ENCODE measurements at regions not wholly inside any gene's neighbourhood (a gene's known extent, or its start where the extent isn't known, plus 50 kb on each side); places are given as distances from the start of the nearest gene placed in this dataset.
"Not testable (repeated sequence)": the region's sequence is repeated elsewhere in the genome, so short reads cannot be mapped to it uniquely, and the experiment has no call there.

- Mint-ChIP-seq H3K4me3 (no peak overlapping the region), H3K4me1 (no peaks in the 10 kb centered on the region), H3K27ac (no peak overlapping the region), H3K27me3 (no peaks in the 10 kb centered on the region), H3K36me3 (ENCODE audit: low read depth) (no peaks in the 10 kb centered on the region)
- no peak for ATAC-seq
- DNase-seq = no peak
- H3K9me3 ChIP-seq (ENCODE audit: control insufficient read depth, low read length, poor library complexity, severe bottlenecking) = no peaks in the 10 kb centered on the region
Observed at GRCh38 chr16:65808790-65809189, 557.7 kb upstream of the CDH5 start.

DNA sequence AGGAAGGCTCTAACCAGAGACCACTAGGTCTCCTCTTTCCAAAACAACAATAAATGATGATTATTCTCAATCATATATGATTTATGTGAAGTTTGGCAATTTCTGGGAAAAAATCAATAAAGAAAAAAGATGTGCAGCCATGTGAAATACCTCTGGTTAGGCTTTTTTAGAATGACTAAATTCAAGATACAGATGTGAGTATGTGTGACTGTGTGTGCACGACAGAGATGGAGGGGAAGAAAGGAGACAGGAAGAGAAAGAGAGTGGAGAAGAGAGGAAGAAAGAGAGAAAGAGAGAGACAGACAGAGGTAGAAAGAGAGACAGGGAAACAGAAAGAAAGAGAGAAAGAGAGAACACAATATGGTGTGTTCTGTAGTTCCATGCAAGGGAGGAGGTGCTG lies 558.6 kb upstream of the CDH5 start:
- no peak for ATAC-seq
- DNase-seq = no peak
- H3K9me3 ChIP-seq (ENCODE audit: control insufficient read depth, low read length, poor library complexity, severe bottlenecking) = no peaks in the 10 kb centered on the region
- no peak overlapping the region for H3K4me3 Mint-ChIP-seq
- no peaks in the 10 kb centered on the region for H3K36me3 Mint-ChIP-seq (ENCODE audit: low read depth)
- no peak overlapping the region for H3K27ac Mint-ChIP-seq
- no peaks in the 10 kb centered on the region for H3K27me3 Mint-ChIP-seq
- H3K4me1 Mint-ChIP-seq = no peaks in the 10 kb centered on the region

DNA sequence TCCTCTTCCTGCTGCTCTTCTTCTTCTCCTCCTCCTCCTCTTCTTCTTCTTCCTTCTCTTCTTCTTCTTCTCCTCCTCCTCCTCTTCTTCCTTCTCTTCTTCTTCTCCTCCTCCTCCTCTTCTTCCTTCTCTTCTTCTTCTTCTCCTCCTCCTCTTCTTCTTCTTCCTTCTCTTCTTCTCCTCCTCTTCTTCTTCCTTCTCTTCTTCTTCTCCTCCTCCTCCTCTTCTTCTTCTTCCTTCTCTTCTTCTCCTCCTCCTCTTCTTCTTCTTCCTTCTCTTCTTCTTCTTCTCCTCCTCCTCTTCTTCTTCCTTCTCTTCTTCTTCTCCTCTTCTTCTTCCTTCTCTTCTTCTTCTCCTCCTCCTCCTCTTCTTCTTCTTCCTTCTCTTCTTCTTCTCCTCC lies 560.8 kb upstream of the CDH5 start:
- not testable (repeated sequence) for H3K36me3 Mint-ChIP-seq (ENCODE audit: low read depth); H3K27ac Mint-ChIP-seq; H3K9me3 ChIP-seq (ENCODE audit: control insufficient read depth, low read length, poor library complexity, severe bottlenecking); DNase-seq; H3K4me3 Mint-ChIP-seq; ATAC-seq; H3K4me1 Mint-ChIP-seq; H3K27me3 Mint-ChIP-seq

- Mint-ChIP-seq H3K4me3 (no peak overlapping the region), H3K27ac (no peak overlapping the region), H3K27me3 (no peaks in the 10 kb centered on the region), H3K36me3 (ENCODE audit: low read depth) (no peaks in the 10 kb centered on the region), H3K4me1 (no peaks in the 10 kb centered on the region)
- ATAC-seq (no peak), DNase-seq (no peak)
- no peaks in the 10 kb centered on the region for H3K9me3 ChIP-seq (ENCODE audit: control insufficient read depth, low read length, poor library complexity, severe bottlenecking)
Observed at GRCh38 chr16:65796481-65796880, 570.0 kb upstream of the CDH5 start.

DNA sequence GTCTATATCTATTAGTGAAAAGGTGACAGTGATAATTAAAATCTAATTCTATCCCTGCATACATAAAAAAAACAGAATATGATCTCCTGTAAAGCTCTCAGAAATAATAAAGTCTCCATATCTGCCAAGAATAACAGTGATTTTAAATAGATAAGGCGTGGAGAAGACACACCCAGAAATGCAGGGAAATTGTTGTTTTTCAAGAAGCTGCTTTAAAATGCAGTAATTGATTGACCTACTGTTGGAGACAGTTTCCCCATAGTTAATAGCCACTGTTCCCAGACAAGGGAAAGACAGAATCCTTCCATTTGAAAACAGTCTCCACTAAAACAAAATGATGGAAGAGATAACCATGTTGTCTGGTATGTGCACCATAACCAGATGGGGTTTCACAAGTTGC lies 571.5 kb upstream of the CDH5 start:
- H3K4me1 Mint-ChIP-seq = no peaks in the 10 kb centered on the region
- no peak for ATAC-seq

GRCh38 chr16:65793781-65794180 lies 572.7 kb upstream of the CDH5 start:
- no peak for ATAC-seq
- no peaks in the 10 kb centered on the region for H3K9me3 ChIP-seq (ENCODE audit: control insufficient read depth, low read length, poor library complexity, severe bottlenecking)
- H3K4me1 Mint-ChIP-seq = no peaks in the 10 kb centered on the region
- no peak overlapping the region for H3K27ac Mint-ChIP-seq
- no peak for DNase-seq
- H3K4me3 Mint-ChIP-seq = no peak overlapping the region
- no peaks in the 10 kb centered on the region for H3K27me3 Mint-ChIP-seq
- H3K36me3 Mint-ChIP-seq (ENCODE audit: low read depth) = no peaks in the 10 kb centered on the region

More for the DNA sequence above, 571.5 kb upstream of the CDH5 start:
- no peaks in the 10 kb centered on the region for H3K36me3 Mint-ChIP-seq (ENCODE audit: low read depth)
- no peak overlapping the region for H3K4me3 Mint-ChIP-seq
- H3K9me3 ChIP-seq (ENCODE audit: control insufficient read depth, low read length, poor library complexity, severe bottlenecking) = no peaks in the 10 kb centered on the region
- no peak for DNase-seq
- no peaks in the 10 kb centered on the region for H3K27me3 Mint-ChIP-seq
- H3K27ac Mint-ChIP-seq = no peak overlapping the region

GRCh38 chr16:65790768-65791167 lies 575.7 kb upstream of the CDH5 start:
- no peaks in the 10 kb centered on the region for H3K9me3 ChIP-seq (ENCODE audit: control insufficient read depth, low read length, poor library complexity, severe bottlenecking)

DNA sequence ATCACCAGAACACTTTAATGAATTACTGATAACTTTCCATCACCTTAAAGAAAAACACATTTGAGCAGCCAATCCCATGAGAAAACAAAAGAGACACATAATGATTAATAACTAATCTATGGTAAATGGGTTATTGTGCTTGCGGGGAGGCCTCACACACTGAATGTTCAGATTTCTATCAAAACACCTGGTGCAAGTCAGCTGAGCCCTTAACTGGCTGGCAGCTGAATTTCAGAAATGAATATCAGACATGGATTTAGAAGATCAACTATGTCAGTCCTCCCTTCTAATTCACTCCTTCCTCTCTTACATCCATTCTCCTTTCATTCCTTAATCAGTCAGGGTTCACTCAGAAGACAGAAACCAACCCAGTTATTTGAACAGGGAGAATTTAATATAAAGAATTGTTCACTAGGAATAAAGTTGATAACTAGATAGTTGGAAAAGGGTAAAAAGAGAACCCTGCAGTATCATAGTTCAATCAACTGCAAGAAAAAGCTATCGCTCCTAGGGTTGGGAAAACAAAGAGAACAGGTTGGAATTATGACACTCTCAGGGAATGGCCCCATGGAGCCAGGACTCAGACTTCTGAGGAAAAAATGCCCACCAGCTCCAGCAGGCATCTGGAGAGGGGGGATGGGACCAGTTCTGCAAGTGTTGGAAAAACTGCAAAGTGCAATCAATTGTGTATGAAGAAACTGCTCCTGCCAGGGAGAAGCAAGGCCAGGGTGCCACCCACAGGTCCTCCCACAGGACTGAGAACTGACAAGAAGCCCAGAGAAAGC lies 577.1 kb upstream of the CDH5 start:
- ATAC-seq (no peak), DNase-seq (no peak)
- no peaks in the 10 kb centered on the region for H3K27me3 Mint-ChIP-seq
- H3K27ac Mint-ChIP-seq = no peak overlapping the region
- no peak overlapping the region for H3K4me3 Mint-ChIP-seq
- H3K36me3 Mint-ChIP-seq (ENCODE audit: low read depth) = no peaks in the 10 kb centered on the region
- no peaks in the 10 kb centered on the region for H3K9me3 ChIP-seq (ENCODE audit: control insufficient read depth, low read length, poor library complexity, severe bottlenecking)
- no peaks in the 10 kb centered on the region for H3K4me1 Mint-ChIP-seq

More at GRCh38 chr16:65790768-65791167, 575.7 kb upstream of the CDH5 start:
- H3K36me3 Mint-ChIP-seq (ENCODE audit: low read depth) = no peaks in the 10 kb centered on the region
- DNase-seq = no peak
- no peak overlapping the region for H3K27ac Mint-ChIP-seq
- H3K4me3 Mint-ChIP-seq = no peak overlapping the region
- H3K27me3 Mint-ChIP-seq = no peaks in the 10 kb centered on the region
- no peak for ATAC-seq
- no peaks in the 10 kb centered on the region for H3K4me1 Mint-ChIP-seq

DNA sequence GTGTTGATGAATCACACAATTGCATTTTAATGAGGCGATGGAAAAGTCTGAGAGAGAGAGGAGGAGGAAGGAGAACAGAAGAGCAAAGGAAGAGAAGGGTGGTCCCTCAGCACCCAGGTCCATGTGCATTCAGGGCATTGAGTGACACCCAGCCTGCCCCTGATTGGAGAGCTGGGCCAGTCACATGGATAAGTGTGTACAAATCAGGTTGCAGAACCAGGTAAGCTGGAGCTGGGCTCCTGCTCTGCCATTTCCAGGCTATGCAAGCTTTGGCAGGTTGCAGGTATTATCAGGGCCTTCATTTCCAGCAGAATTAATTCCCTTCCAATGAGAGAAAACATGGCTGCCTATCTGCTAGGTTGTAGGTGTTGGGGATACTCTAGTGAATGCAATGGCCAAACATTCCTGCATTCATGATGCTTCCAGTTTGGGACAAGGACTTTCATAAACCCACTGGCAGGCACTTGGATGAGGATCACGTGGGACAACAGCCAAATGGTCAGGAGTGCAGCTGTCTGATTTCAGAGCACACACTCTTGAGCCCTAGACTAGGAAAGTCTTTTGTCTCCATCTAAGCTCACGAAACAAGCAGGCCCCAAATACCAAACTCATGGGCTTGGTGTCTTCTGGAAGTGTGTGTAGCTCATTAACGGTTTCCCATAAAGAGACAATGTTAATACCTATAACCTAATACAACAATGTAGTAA lies 577.9 kb upstream of the CDH5 start:
- no peaks in the 10 kb centered on the region for H3K27me3 Mint-ChIP-seq
- H3K4me3 Mint-ChIP-seq = no peak overlapping the region
- H3K9me3 ChIP-seq (ENCODE audit: control insufficient read depth, low read length, poor library complexity, severe bottlenecking) = no peaks in the 10 kb centered on the region
- no peak for DNase-seq
- no peak for ATAC-seq
- no peak overlapping the region for H3K27ac Mint-ChIP-seq
- no peaks in the 10 kb centered on the region for H3K36me3 Mint-ChIP-seq (ENCODE audit: low read depth)
- H3K4me1 Mint-ChIP-seq = no peaks in the 10 kb centered on the region

GRCh38 chr16:65787921-65788320 lies 578.6 kb upstream of the CDH5 start:
- no peak overlapping the region for H3K4me3 Mint-ChIP-seq
- no peaks in the 10 kb centered on the region for H3K27me3 Mint-ChIP-seq
- ATAC-seq (no peak), DNase-seq (no peak)
- H3K4me1 Mint-ChIP-seq = no peaks in the 10 kb centered on the region
- H3K9me3 ChIP-seq (ENCODE audit: control insufficient read depth, low read length, poor library complexity, severe bottlenecking) = no peaks in the 10 kb centered on the region
- no peak overlapping the region for H3K27ac Mint-ChIP-seq
- no peaks in the 10 kb centered on the region for H3K36me3 Mint-ChIP-seq (ENCODE audit: low read depth)

DNA sequence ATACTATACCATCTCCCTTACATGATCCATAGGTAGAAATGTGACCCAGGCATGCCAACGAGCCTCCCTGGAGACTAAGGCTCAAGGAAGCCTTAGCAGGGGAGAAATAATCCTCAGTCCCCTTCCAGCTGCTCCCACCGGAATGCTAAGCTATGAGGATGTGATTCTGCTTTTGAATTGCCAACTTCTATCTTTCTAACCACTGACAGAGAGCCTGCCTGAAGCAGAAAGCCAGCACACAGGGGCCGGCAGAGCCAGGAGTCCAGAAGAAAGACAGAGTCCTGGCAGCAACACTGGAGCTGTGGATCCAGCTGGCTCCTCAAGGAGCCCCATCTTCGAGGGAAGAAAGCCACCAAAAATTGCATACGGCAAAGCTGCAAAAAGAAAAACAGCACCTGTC lies 579.6 kb upstream of the CDH5 start:
- ATAC-seq = no peak
- H3K4me3 Mint-ChIP-seq = no peak overlapping the region
- H3K4me1 Mint-ChIP-seq = no peaks in the 10 kb centered on the region
- H3K27me3 Mint-ChIP-seq = no peaks in the 10 kb centered on the region
- DNase-seq = no peak
- no peaks in the 10 kb centered on the region for H3K9me3 ChIP-seq (ENCODE audit: control insufficient read depth, low read length, poor library complexity, severe bottlenecking)
- H3K27ac Mint-ChIP-seq = no peak overlapping the region
- no peaks in the 10 kb centered on the region for H3K36me3 Mint-ChIP-seq (ENCODE audit: low read depth)

DNA sequence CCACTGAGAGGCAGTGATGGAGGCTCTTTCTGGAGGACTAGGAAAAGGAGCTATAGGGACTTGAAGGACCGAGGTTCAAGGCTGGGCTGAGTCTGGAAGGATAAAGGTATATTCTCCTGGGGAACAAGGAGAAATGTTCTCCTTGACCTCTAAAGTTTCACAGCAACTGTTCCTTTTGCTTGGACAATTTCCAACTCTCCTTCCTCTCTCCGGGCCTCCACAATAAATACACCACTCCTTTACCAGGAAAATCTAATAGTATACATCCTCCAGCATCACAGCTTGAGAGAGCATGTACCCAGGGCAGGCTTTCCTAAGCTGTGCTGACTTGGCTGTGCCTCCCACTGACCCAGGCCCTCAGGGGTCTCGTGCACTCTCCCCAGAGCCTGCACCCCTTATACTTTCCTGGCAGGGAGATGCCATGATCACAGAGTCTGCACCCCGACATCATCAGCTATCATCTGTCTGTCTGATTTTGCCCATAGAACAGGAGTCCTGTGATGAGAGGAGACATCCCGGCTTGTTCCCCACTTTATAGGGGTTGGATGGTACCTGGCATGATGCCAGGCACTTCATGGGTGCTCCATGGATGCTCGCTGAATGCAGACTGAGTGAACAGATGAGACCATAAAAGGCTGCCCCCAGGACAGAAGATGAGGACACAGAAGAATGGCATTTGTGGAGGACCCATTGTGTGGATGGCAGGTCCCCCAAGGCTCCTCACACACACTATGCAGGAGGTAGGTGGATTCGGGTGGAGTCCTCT lies 582.6 kb upstream of the CDH5 start:
- H3K27me3 Mint-ChIP-seq = no peaks in the 10 kb centered on the region
- no peaks in the 10 kb centered on the region for H3K4me1 Mint-ChIP-seq
- no peaks in the 10 kb centered on the region for H3K9me3 ChIP-seq (ENCODE audit: control insufficient read depth, low read length, poor library complexity, severe bottlenecking)
- no peak for ATAC-seq
- no peak for DNase-seq
- no peak overlapping the region for H3K4me3 Mint-ChIP-seq
- no peaks in the 10 kb centered on the region for H3K36me3 Mint-ChIP-seq (ENCODE audit: low read depth)
- H3K27ac Mint-ChIP-seq = no peak overlapping the region
